HepG2 (cell line): ENCODE measurements at regions not wholly inside any gene's neighbourhood (a gene's known extent, or its start where the extent isn't known, plus 50 kb on each side); places are given as distances from the start of the nearest gene placed in this dataset.

Experiments
- ATAC-seq: fragments of 200-7000 bp; cut with Tn5 transposase; 3 replicates; pipeline ENCODE4 v1.9.1; 2020; ENCODE audit warnings: mild to moderate bottlenecking, moderate library complexity
- BruUV-seq: library from RNA; stranded (reverse); fragments of 400-500 nt; replicated peaks from 2 replicates; lab custom pipeline; 2021; lab: Mats Ljungman, UMichigan
- CTCF ChIA-PET: fragments of 300-600 bp; formaldehyde crosslinking; extraction: SDS; loops from one replicate; lab custom pipeline; 2021; ENCODE audit warnings: low total read pairs, inconsistent platforms, low intra/inter-chr PET ratio; lab: Yijun Ruan, JAX
- POLR2A ChIA-PET: fragments of 350-600 bp; sonication (Branson Sonifier 250); formaldehyde crosslinking; loops from one replicate; lab custom pipeline; 2020; ENCODE audit warnings: antibody characterized with exemption, inconsistent platforms; lab: Yijun Ruan, JAX
- DNase-seq: peaks from one replicate; pipeline ENCODE4 v3.0.0-alpha.2; 2015; ENCODE audit warnings: low spot score
- FAIRE-seq: peaks from 3 replicates; lab custom pipeline; 2011; peaks lifted over from hg19 to GRCh38; lab: Jason Lieb, UNC
- H2AFZ ChIP-seq: one replicate; pipeline ENCODE4 v1.6.1; 2011; ENCODE audit warnings: low read length, inconsistent platforms
- H3K27ac ChIP-seq: fragments of 300-600 bp; 3 replicates; pipeline ENCODE4 v1.8.0; 2011; ENCODE audit warnings: mixed run types, mild to moderate bottlenecking, mixed read lengths, low read length, inconsistent platforms; ENCODE audit not compliant: insufficient read depth; ENCODE audit errors: extremely low read length
- H3K27me3 ChIP-seq, 2 experiments: fragments of 200-600 bp in 1 of 2; 2 replicates in 1 of 2; 3 replicates in 1 of 2; pipeline versions ENCODE4 v1.6.0 to v1.8.0; 2011; ENCODE audit warnings: low read length in 2 of 2, mild to moderate bottlenecking in 2 of 2, moderate library complexity in 2 of 2, inconsistent platforms in 1 of 2; ENCODE audit not compliant: insufficient read depth in 2 of 2, control insufficient read depth in 1 of 2
- H3K36me3 ChIP-seq, 2 experiments: fragments of 200-600 bp in 1 of 2; replicated peaks in 1 of 2; 2 replicates in 1 of 2; 3 replicates in 1 of 2; pipeline versions ENCODE4 v1.5.1 to v1.8.0; 2011; ENCODE audit warnings: low read length in 2 of 2, inconsistent platforms in 1 of 2; ENCODE audit not compliant: insufficient read depth in 2 of 2, control insufficient read depth in 1 of 2
- H3K4me1 ChIP-seq: 2 replicates; pipeline ENCODE4 v1.5.1; 2012; ENCODE audit warnings: low read length, inconsistent platforms; ENCODE audit not compliant: insufficient read depth
- H3K4me2 ChIP-seq: 2 replicates; pipeline ENCODE4 v1.6.0; 2011; ENCODE audit warnings: low read depth, low read length, inconsistent platforms
- H3K4me3 ChIP-seq, 3 experiments: fragments of 200-600 bp in 1 of 3; sonication (generic), shearing (Covaris generic) in 1 of 3; replicated peaks in 1 of 3; 2 replicates each; pipeline ENCODE4 v1.5.1; 2011 to 2016; ENCODE audit warnings: low read length in 3 of 3, inconsistent platforms in 2 of 3, low read depth in 2 of 3, mild to moderate bottlenecking in 2 of 3, control low read depth in 1 of 3, mixed read lengths in 1 of 3; ENCODE audit not compliant: insufficient read depth in 1 of 3
- H3K79me2 ChIP-seq: one replicate; pipeline ENCODE4 v1.6.1; 2011; ENCODE audit warnings: low read length, inconsistent platforms; ENCODE audit not compliant: insufficient read depth
- H3K9ac ChIP-seq: 2 replicates; pipeline ENCODE4 v1.6.0; 2011; ENCODE audit warnings: mild to moderate bottlenecking, low read depth, low read length, inconsistent platforms; ENCODE audit not compliant: insufficient read depth
- H3K9me3 ChIP-seq: 2 replicates; pipeline ENCODE4 v1.5.1; 2012; ENCODE audit warnings: mild to moderate bottlenecking, low read length
- H4K20me1 ChIP-seq: 2 replicates; pipeline ENCODE4 v1.6.0; 2011; ENCODE audit warnings: inconsistent platforms, mild to moderate bottlenecking, low read length, moderate library complexity; ENCODE audit not compliant: insufficient read depth
- ATAD3A ChIP-seq: sonication (generic); formaldehyde crosslinking; IDR thresholded peaks from 2 replicates; pipeline ENCODE4 v1.4.0; 2020; ENCODE audit warnings: missing genetic modification reagents
- BHLHE40 ChIP-seq: IDR thresholded peaks from 2 replicates; pipeline ENCODE4 v1.6.1; 2011; ENCODE audit warnings: low read length, improper control_type of control experiment
- HDAC1 ChIP-seq: sonication (generic); formaldehyde crosslinking; IDR thresholded peaks from 2 replicates; pipeline ENCODE4 v1.5.1; 2020; ENCODE audit warnings: mild to moderate bottlenecking, missing genetic modification reagents
- MXD4 ChIP-seq: IDR thresholded peaks from 2 replicates; pipeline ENCODE4 v1.6.1; 2016; ENCODE audit warnings: mild to moderate bottlenecking, missing biosample characterization, missing genetic modification reagents
- PRMT3 ChIP-seq: sonication (generic); formaldehyde crosslinking; IDR thresholded peaks from 2 replicates; pipeline ENCODE4 v1.8.1; 2022; ENCODE audit warnings: low read depth, mild to moderate bottlenecking, moderate library complexity, missing genetic modification reagents, borderline replicate concordance
- SRSF9 ChIP-seq: fragments of 200-400 bp; formaldehyde crosslinking; IDR thresholded peaks from 2 replicates; pipeline ENCODE4 v1.6.1; 2018; ENCODE audit warnings: borderline replicate concordance, mild to moderate bottlenecking, low read depth, low read length; ENCODE audit not compliant: insufficient read depth, poor library complexity, severe bottlenecking
- YY1 ChIP-seq: IDR thresholded peaks from 2 replicates; pipeline ENCODE4 v1.6.1; 2011; ENCODE audit warnings: low read length, low read depth, moderate library complexity, mild to moderate bottlenecking; ENCODE audit not compliant: insufficient read depth, insufficient replicate concordance
- ZNF274 ChIP-seq: sonication (generic); formaldehyde crosslinking; IDR thresholded peaks from 2 replicates; pipeline ENCODE4 v1.5.1; 2020; ENCODE audit warnings: mild to moderate bottlenecking, missing genetic modification reagents
- ZNF446 ChIP-seq: sonication (generic); formaldehyde crosslinking; IDR thresholded peaks from 2 replicates; pipeline ENCODE4 v1.5.0; 2020; ENCODE audit warnings: mild to moderate bottlenecking, missing genetic modification reagents
- ZNF543 ChIP-seq: sonication (generic); formaldehyde crosslinking; IDR thresholded peaks from 2 replicates; pipeline ENCODE4 v1.4.0; 2020; ENCODE audit warnings: mild to moderate bottlenecking, missing genetic modification reagents
- ZNF556 ChIP-seq: sonication (generic); formaldehyde crosslinking; IDR thresholded peaks from 2 replicates; pipeline ENCODE4 v1.4.0; 2020; ENCODE audit warnings: mild to moderate bottlenecking, missing genetic modification reagents, borderline replicate concordance
- ZNF761 ChIP-seq: sonication (generic); formaldehyde crosslinking; conservative IDR thresholded peaks from 2 replicates; pipeline ENCODE4 v1.4.0; 2020; ENCODE audit warnings: mild to moderate bottlenecking, missing genetic modification reagents
- ZNF841 ChIP-seq: sonication (generic); formaldehyde crosslinking; IDR thresholded peaks from 2 replicates; pipeline ENCODE4 v1.8.1; 2023; ENCODE audit warnings: missing genetic modification reagents, borderline replicate concordance
- WGBS: methylation state at CpG from one replicate; pipeline ENCODE4 v1.1.6; 2017; ENCODE audit warnings: low lambda C conversion rate; 5-methylcytosine and 5-hydroxymethylcytosine counted together
- in situ Hi-C: cut with HindIII; loops from 2 replicates; pipeline ENCODE4 v1.10.0; 2017; ENCODE audit warnings: low pct_unique_long_range_greater_than_20kb; ENCODE audit not compliant: extremely low pct_ligation_motif_present
- intact Hi-C: fragments of 100-400 bp; cut with micrococcal nuclease; formaldehyde crosslinking; loops from one replicate; pipeline ENCODE4 v1.10.0; 2022; ENCODE audit not compliant: unreplicated experiment
- TF ChIP-seq, protein P1 (sequence below): sonication (generic); formaldehyde crosslinking; IDR thresholded peaks from 2 replicates; pipeline ENCODE4 v1.5.1; 2020; ENCODE audit warnings: mild to moderate bottlenecking, missing genetic modification reagents, moderate library complexity
- TF ChIP-seq, protein P2 (sequence below): IDR thresholded peaks from 2 replicates; pipeline ENCODE4 v1.6.1; 2016; ENCODE audit warnings: low read depth, control low read depth
- TF ChIP-seq, protein P3 (sequence below): sonication (generic); formaldehyde crosslinking; IDR thresholded peaks from 2 replicates; pipeline ENCODE4 v1.8.0; 2023; ENCODE audit warnings: mild to moderate bottlenecking, missing genetic modification reagents
- TF ChIP-seq, protein P4 (sequence below): IDR thresholded peaks from 2 replicates; pipeline ENCODE4 v1.6.1; 2016

DNA sequence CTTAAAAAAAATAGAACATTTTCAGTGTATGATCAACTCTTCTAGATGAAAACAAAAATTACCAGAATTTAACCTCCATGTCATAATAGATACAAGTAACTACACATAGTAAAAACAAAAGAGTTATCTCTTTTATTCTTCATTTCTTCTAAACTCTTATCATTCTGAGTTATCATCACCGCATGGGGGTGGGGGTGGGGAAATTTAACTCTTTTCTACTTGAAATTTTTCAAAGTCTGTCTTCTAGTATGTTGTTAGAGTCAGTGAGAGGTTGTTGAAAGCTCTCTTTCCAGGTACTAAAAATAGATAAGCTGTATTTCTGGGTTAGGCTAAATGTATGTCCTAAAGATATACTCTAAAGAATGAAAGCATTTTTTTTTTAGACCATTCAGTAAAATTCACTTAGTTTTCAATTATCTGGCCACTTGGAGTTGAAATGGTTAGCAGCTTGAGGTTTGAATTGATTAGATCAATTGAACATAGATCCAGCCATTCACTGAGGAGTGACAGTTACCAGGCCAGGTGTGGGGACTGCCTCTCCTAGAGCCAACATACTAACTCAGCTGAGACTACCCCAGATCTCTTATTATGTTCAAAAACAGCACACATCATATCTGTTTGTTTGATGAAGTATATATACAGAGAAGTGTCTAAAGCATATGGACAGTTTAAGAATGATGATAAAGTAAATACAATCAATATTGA lies 220.7 kb downstream of the IKZF2 start (continued):
- TF ChIP-seq, protein P1, sequence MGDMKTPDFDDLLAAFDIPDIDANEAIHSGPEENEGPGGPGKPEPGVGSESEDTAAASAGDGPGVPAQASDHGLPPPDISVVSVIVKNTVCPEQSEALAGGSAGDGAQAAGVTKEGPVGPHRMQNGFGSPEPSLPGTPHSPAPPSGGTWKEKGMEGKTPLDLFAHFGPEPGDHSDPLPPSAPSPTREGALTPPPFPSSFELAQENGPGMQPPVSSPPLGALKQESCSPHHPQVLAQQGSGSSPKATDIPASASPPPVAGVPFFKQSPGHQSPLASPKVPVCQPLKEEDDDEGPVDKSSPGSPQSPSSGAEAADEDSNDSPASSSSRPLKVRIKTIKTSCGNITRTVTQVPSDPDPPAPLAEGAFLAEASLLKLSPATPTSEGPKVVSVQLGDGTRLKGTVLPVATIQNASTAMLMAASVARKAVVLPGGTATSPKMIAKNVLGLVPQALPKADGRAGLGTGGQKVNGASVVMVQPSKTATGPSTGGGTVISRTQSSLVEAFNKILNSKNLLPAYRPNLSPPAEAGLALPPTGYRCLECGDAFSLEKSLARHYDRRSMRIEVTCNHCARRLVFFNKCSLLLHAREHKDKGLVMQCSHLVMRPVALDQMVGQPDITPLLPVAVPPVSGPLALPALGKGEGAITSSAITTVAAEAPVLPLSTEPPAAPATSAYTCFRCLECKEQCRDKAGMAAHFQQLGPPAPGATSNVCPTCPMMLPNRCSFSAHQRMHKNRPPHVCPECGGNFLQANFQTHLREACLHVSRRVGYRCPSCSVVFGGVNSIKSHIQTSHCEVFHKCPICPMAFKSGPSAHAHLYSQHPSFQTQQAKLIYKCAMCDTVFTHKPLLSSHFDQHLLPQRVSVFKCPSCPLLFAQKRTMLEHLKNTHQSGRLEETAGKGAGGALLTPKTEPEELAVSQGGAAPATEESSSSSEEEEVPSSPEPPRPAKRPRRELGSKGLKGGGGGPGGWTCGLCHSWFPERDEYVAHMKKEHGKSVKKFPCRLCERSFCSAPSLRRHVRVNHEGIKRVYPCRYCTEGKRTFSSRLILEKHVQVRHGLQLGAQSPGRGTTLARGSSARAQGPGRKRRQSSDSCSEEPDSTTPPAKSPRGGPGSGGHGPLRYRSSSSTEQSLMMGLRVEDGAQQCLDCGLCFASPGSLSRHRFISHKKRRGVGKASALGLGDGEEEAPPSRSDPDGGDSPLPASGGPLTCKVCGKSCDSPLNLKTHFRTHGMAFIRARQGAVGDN (CRISPR knock-in tag): no peak
- TF ChIP-seq HDAC1 (CRISPR knock-in tag) (no peak), YY1 (no peak)

DNA sequence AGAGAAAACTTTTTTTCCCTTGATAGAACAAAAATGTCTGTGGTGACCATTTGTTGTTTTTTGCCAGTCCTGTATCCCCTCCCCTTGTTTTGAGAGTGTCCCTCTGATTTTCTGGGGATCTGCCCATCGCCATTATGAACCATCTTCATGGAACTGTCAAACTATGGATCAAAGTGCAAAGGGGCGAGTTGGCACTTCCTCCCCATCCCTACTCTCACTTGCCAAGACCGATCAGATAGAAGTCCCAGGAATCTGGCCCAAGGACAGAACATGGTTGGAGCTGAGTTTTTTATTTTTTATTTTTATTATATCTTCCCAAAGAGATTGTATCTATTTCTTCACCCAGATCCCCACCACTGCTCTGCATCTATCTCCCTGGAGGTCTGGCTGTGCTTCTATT lies 221.4 kb downstream of the IKZF2 start:
- CTCF ChIA-PET: no interaction called here
- TF ChIP-seq PRMT3 (CRISPR knock-in tag) (no peak), ZNF274 (no peak), ATAD3A (CRISPR knock-in tag) (no peak), ZNF761 (CRISPR knock-in tag) (no peak), SRSF9 (no peak), MXD4 (CRISPR knock-in tag) (no peak), ZNF543 (CRISPR knock-in tag) (no peak), ZNF556 (CRISPR knock-in tag) (no peak), BHLHE40 (no peak), ZNF446 (CRISPR knock-in tag) (no peak), ZNF841 (CRISPR knock-in tag) (no peak)
- TF ChIP-seq, protein P2, sequence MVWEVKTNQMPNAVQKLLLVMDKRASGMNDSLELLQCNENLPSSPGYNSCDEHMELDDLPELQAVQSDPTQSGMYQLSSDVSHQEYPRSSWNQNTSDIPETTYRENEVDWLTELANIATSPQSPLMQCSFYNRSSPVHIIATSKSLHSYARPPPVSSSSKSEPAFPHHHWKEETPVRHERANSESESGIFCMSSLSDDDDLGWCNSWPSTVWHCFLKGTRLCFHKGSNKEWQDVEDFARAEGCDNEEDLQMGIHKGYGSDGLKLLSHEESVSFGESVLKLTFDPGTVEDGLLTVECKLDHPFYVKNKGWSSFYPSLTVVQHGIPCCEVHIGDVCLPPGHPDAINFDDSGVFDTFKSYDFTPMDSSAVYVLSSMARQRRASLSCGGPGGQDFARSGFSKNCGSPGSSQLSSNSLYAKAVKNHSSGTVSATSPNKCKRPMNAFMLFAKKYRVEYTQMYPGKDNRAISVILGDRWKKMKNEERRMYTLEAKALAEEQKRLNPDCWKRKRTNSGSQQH (CRISPR knock-in tag): no peak
- TF ChIP-seq, protein P3, sequence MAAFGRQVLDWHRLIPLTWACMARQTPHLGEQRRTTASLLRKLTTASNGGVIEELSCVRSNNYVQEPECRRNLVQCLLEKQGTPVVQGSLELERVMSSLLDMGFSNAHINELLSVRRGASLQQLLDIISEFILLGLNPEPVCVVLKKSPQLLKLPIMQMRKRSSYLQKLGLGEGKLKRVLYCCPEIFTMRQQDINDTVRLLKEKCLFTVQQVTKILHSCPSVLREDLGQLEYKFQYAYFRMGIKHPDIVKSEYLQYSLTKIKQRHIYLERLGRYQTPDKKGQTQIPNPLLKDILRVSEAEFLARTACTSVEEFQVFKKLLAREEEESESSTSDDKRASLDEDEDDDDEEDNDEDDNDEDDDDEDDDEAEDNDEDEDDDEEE (CRISPR knock-in tag): no peak
- TF ChIP-seq, protein P4, sequence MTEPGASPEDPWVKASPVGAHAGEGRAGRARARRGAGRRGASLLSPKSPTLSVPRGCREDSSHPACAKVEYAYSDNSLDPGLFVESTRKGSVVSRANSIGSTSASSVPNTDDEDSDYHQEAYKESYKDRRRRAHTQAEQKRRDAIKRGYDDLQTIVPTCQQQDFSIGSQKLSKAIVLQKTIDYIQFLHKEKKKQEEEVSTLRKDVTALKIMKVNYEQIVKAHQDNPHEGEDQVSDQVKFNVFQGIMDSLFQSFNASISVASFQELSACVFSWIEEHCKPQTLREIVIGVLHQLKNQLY (CRISPR knock-in tag): no peak

More for the DNA sequence above, 221.4 kb downstream of the IKZF2 start:
- H3K36me3 ChIP-seq: no peaks in the 10 kb centered on the region
- FAIRE-seq (no peak), ATAC-seq (no peak), DNase-seq (no peak)
- POLR2A ChIA-PET: no interaction called here
- H3K79me2 ChIP-seq: no peaks in the 10 kb centered on the region
- H2AFZ ChIP-seq: no peak overlapping the region
- no peak overlapping the region for H3K4me2 ChIP-seq
- no peaks in the 10 kb centered on the region for H3K27me3 ChIP-seq
- no peak overlapping the region for H3K4me3 ChIP-seq
- no peaks in the 10 kb centered on the region for H3K9me3 ChIP-seq
- H3K27ac ChIP-seq: no peak overlapping the region
- H3K4me1 ChIP-seq: no peaks in the 10 kb centered on the region
- no peak overlapping the region for H3K9ac ChIP-seq
- in situ Hi-C loops (no loop called here), intact Hi-C loops (loop anchor here (2.0 kb wide), 1 partner anchor 21 kb away; no protein-coding TSS in a partner anchor)
- H4K20me1 ChIP-seq: no peaks in the 10 kb centered on the region
- 2% methylated on average over 3 of the region's 3 CpGs for WGBS
- BruUV-seq: no TSS peak
